HEK293 (cell line): ENCODE measurements at regions not wholly inside any gene's neighbourhood (a gene's known extent, or its start where the extent isn't known, plus 50 kb on each side); places are given as distances from the start of the nearest gene placed in this dataset.

ENCODE experiments used
- CTCF ChIP-seq: fragments of 450-650 bp; formaldehyde crosslinking; IDR thresholded peaks from 2 replicates; pipeline ENCODE4 v1.5.1; 2016; ENCODE audit warnings: missing biosample characterization, missing genetic modification characterization
- INSM2 ChIP-seq: fragments of 450-650 bp; formaldehyde crosslinking; IDR thresholded peaks from 2 replicates; pipeline ENCODE4 v1.5.1; 2016; ENCODE audit warnings: missing biosample characterization, missing genetic modification characterization
- KLF8 ChIP-seq: fragments of 450-650 bp; formaldehyde crosslinking; IDR thresholded peaks from 2 replicates; pipeline ENCODE4 v1.5.1; 2016; ENCODE audit warnings: missing biosample characterization, missing genetic modification characterization
- PBX3 ChIP-seq: sonication (generic); formaldehyde crosslinking; IDR thresholded peaks from 2 replicates; pipeline ENCODE4 v1.8.1; 2022; ENCODE audit warnings: mild to moderate bottlenecking, moderate library complexity, missing genetic modification reagents
- SCRT1 ChIP-seq: fragments of 450-650 bp; formaldehyde crosslinking; IDR thresholded peaks from 2 replicates; pipeline ENCODE4 v1.5.1; 2016; ENCODE audit warnings: missing biosample characterization, missing genetic modification characterization, borderline replicate concordance
- ZNF112 ChIP-seq: fragments of 450-650 bp; formaldehyde crosslinking; IDR thresholded peaks from 2 replicates; pipeline ENCODE4 v1.5.0; 2017; ENCODE audit warnings: missing biosample characterization, missing genetic modification characterization
- ZNF169 ChIP-seq: fragments of 450-650 bp; formaldehyde crosslinking; IDR thresholded peaks from 2 replicates; pipeline ENCODE4 v1.5.1; 2016; ENCODE audit warnings: missing biosample characterization, missing genetic modification characterization
- ZNF239 ChIP-seq: fragments of 450-650 bp; formaldehyde crosslinking; IDR thresholded peaks from 2 replicates; pipeline ENCODE4 v1.5.1; 2016; ENCODE audit warnings: missing biosample characterization, missing genetic modification characterization
- ZNF354C ChIP-seq: fragments of 450-650 bp; formaldehyde crosslinking; IDR thresholded peaks from 2 replicates; pipeline ENCODE4 v1.5.1; 2016; ENCODE audit warnings: missing biosample characterization, missing genetic modification characterization, low read depth, borderline replicate concordance

GRCh38 chr5:114999176-114999575 is 170.5 kb downstream of the TRIM36 start:
- TF ChIP-seq ZNF112 (tag by site-specific recombination) (no peak), KLF8 (tag by site-specific recombination) (no peak), ZNF239 (no peak), CTCF (tag by site-specific recombination) (no peak), ZNF169 (tag by site-specific recombination) (no peak), INSM2 (tag by site-specific recombination) (no peak), SCRT1 (tag by site-specific recombination) (no peak), ZNF354C (no peak), PBX3 (no peak)
